Thyroid gland (tissue), 4 donors: ENCODE measurements at regions not wholly inside any gene's neighbourhood (a gene's known extent, or its start where the extent isn't known, plus 50 kb on each side); places are given as distances from the start of the nearest gene placed in this dataset.

ENCODE experiments used
- DNase-seq, 2 donors: peaks; one replicate each; pipeline ENCODE4 v3.0.0-alpha.2; 2019
- H3K27ac ChIP-seq, 3 donors: fragments of 200-600 bp; sonication (generic); 1 replicate in 2 of 3; 2 replicates in 1 of 3; pipeline ENCODE4 v1.5.1; 2016 to 2019; ENCODE audit warnings: mild to moderate bottlenecking in 1 of 3, moderate library complexity in 1 of 3
- H3K27me3 ChIP-seq: fragments of 200-600 bp; sonication (generic); one replicate; pipeline ENCODE4 v1.5.1; 2019
- H3K36me3 ChIP-seq, 2 donors: fragments of 200-600 bp; sonication (generic); one replicate each; pipeline ENCODE4 v1.5.1; 2016 to 2019
- H3K4me1 ChIP-seq, 2 donors: fragments of 200-600 bp; sonication (generic); one replicate each; pipeline ENCODE4 v1.5.1; 2017 to 2019
- H3K4me3 ChIP-seq, 3 donors: fragments of 200-600 bp; sonication (generic); replicated peaks in 1 of 3; 1 replicate in 2 of 3; 2 replicates in 1 of 3; pipeline ENCODE4 v1.5.1; 2016; ENCODE audit warnings: mild to moderate bottlenecking in 1 of 3
- H3K9me3 ChIP-seq: fragments of 200-600 bp; sonication (generic); one replicate; pipeline ENCODE4 v1.5.1; 2017
- POLR2A ChIP-seq, 2 donors: fragments of 450-650 bp; IDR thresholded peaks; one replicate each; pipeline ENCODE4 v1.6.1; 2017; ENCODE audit warnings: antibody characterized with exemption in 2 of 2, mild to moderate bottlenecking in 2 of 2, moderate library complexity in 1 of 2
- WGBS, 2 donors: methylation state at CpG; one replicate each; pipeline ENCODE4 v1.1.5; 2017; 5-methylcytosine and 5-hydroxymethylcytosine counted together
- intact Hi-C: fragments of 100-400 bp; cut with DNase I; formaldehyde crosslinking; loops from one replicate; pipeline ENCODE4 v1.15.1; 2023
- TF ChIP-seq, protein P1 (sequence below), 6 experiments: fragments of 200-600 bp in 3 of 6; fragments of 450-650 bp in 3 of 6; sonication (generic) in 3 of 6; IDR thresholded peaks; one replicate each; pipeline ENCODE4 v1.5.1; 2016 to 2019; ENCODE audit warnings: antibody characterized with exemption in 6 of 6, mild to moderate bottlenecking in 2 of 6, inconsistent platforms in 1 of 6, moderate library complexity in 1 of 6

DNA sequence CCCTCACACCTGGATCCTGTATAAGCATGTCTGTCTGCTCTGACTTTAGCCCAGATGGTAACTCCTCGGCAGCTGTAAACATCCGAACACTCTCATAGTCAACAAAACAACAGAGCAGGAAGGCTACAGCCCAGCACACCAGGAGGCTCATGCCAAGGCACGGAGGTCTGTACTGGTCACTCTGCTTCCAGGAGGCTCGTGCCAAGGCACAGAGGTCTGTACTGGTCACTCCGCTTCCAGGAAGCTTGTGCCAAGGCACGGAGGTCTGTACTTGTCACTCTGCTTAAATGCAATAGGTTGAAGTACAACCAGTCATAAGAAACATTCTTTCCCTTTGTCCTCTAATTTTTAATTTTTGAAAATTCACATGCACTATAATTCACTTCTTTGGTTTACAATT is 190.1 kb upstream of the CDH4 start:
- DNase-seq, result no peak
- Histone ChIP-seq H3K4me3 (no peak overlapping the region), H3K9me3 (no peaks in the 10 kb centered on the region), H3K4me1 (no peaks in the 10 kb centered on the region), H3K27me3 (no peaks in the 10 kb centered on the region), H3K27ac (no peak overlapping the region), H3K36me3 (no peaks in the 10 kb centered on the region)
- TF ChIP-seq, protein P1, sequence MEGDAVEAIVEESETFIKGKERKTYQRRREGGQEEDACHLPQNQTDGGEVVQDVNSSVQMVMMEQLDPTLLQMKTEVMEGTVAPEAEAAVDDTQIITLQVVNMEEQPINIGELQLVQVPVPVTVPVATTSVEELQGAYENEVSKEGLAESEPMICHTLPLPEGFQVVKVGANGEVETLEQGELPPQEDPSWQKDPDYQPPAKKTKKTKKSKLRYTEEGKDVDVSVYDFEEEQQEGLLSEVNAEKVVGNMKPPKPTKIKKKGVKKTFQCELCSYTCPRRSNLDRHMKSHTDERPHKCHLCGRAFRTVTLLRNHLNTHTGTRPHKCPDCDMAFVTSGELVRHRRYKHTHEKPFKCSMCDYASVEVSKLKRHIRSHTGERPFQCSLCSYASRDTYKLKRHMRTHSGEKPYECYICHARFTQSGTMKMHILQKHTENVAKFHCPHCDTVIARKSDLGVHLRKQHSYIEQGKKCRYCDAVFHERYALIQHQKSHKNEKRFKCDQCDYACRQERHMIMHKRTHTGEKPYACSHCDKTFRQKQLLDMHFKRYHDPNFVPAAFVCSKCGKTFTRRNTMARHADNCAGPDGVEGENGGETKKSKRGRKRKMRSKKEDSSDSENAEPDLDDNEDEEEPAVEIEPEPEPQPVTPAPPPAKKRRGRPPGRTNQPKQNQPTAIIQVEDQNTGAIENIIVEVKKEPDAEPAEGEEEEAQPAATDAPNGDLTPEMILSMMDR (IDR thresholded peaks at IDR 0.05), result no peak
- TF ChIP-seq POLR2A (IDR thresholded peaks at IDR 0.05), result no peak
- intact Hi-C loops, result no loop called here
- 51 to 58% methylated on average over 6 of the region's 6 CpGs for WGBS, 2 donors

DNA sequence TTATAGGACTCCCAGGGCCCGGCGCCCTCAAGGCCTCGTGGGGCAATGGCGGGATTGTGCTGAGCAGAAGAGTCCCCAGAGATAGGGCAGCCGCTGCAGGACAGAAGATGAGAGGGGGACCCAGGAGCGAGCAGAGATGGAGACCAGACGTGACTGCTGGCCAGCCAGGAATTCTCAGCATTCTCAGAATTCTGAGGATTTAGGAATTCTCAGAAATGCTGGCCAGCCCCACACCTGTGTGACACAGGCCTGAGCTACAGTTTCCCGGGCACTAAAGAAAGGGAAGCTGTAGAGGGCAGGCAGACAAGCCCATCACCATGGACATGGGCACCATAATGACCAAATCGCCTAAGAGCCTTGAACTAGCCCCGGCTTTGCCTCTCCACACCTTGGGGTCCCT is 186.2 kb upstream of the CDH4 start:
- intact Hi-C loops, result no loop called here
- 78 to 88% methylated on average over 7 to 10 of the region's 10 CpGs for WGBS, 2 donors
- no peaks in the 10 kb centered on the region for H3K4me1 ChIP-seq

DNA sequence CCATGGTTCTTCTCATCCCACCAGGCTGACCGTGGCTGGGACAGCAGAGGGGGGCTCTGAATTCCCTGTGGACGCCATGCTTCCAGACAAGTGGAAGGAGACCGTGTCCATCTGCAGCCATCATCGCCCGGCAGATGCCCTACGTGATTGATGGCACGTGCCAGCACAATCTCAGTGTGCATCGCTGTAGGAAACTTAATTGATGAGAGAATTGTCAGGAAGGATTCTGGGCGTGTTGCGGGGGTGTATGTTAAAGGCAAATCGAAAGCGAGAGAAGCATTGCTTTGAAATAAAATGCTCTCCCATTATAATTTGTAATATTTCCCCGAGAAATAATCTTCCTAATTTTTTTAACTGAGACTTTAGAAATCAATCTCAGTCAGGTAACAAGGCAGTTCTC is 185.5 kb upstream of the CDH4 start:
- no peak overlapping the region for H3K4me3 ChIP-seq
- no peaks in the 10 kb centered on the region for H3K4me1 ChIP-seq
- no peaks in the 10 kb centered on the region for H3K27me3 ChIP-seq
- no peaks in the 10 kb centered on the region for H3K36me3 ChIP-seq
- no peak for DNase-seq
- TF ChIP-seq, protein P1 (IDR thresholded peaks at IDR 0.05), result no peak
- no peak for TF ChIP-seq POLR2A (IDR thresholded peaks at IDR 0.05)
- WGBS, 2 donors, result 91 to 95% methylated on average over 13 of the region's 13 CpGs
- no peaks in the 10 kb centered on the region for H3K9me3 ChIP-seq
- intact Hi-C loops, result no loop called here
- no peak overlapping the region for H3K27ac ChIP-seq

More for the DNA sequence above, 186.2 kb upstream of the CDH4 start:
- Histone ChIP-seq H3K27ac (no peak overlapping the region), H3K9me3 (no peaks in the 10 kb centered on the region), H3K27me3 (no peaks in the 10 kb centered on the region), H3K4me3 (no peak overlapping the region), H3K36me3 (no peaks in the 10 kb centered on the region)
- TF ChIP-seq POLR2A (IDR thresholded peaks at IDR 0.05), result no peak
- TF ChIP-seq, protein P1 (IDR thresholded peaks at IDR 0.05), result no peak
- DNase-seq, result no peak

DNA sequence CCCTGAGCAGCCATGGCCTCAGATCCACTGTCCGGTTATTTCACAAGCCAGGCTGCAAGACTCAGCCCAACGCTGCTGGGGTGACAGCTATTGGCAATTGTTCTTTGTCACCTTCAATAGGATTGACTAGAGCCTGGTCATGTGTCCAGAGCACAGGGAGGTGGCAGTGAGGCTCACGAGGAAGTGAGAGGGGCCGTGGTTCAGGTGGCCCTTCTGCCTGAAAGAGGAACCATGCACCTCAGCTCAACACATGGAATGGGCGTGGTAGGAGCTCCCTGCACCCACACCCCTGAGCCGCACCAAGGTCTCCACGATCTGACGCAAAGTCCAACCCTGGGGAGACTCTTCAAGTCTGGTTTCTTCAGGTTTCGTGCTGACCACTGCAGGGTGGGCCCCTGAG is 184.8 kb upstream of the CDH4 start:
- H3K4me1 ChIP-seq, result no peaks in the 10 kb centered on the region
- TF ChIP-seq, protein P1 (IDR thresholded peaks at IDR 0.05), result no peak
- no peak overlapping the region for H3K4me3 ChIP-seq
- no peak overlapping the region for H3K27ac ChIP-seq
- no peaks in the 10 kb centered on the region for H3K9me3 ChIP-seq
- WGBS, 2 donors, result 75 to 84% methylated on average over 3 to 9 of the region's 9 CpGs
- DNase-seq, result no peak
- no peaks in the 10 kb centered on the region for H3K27me3 ChIP-seq
- intact Hi-C loops, result no loop called here
- no peaks in the 10 kb centered on the region for H3K36me3 ChIP-seq

DNA sequence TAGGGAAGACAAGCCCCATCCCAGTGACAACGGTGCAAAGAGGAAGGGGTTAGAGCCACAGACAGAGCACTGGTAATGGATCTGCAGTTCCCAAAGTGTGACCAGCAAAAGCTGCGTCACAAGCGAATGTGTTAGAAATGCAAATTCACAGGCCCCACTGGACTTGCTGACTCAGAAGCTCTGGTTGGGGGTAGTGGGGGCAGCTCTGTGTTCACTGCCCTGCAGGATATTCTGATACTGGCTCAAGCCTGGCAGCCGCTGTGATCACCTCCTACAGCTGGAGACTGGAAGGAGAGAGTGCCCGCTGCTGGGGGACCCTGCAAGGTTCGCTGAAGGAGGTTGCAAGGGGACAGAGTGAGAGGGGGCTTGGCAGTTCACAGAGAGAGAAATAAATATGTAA is 179.7 kb upstream of the CDH4 start:
- TF ChIP-seq, protein P1 (IDR thresholded peaks at IDR 0.05), result no peak
- TF ChIP-seq POLR2A (IDR thresholded peaks at IDR 0.05), result no peak
- no peaks in the 10 kb centered on the region for H3K9me3 ChIP-seq
- intact Hi-C loops, result no loop called here
- H3K4me1 ChIP-seq, result no peaks in the 10 kb centered on the region
- no peaks in the 10 kb centered on the region for H3K27me3 ChIP-seq
- DNase-seq, result no peak
- no peak overlapping the region for H3K4me3 ChIP-seq
- 77 to 79% methylated on average over 6 of the region's 6 CpGs for WGBS, 2 donors
- H3K36me3 ChIP-seq, result no peaks in the 10 kb centered on the region
- no peak overlapping the region for H3K27ac ChIP-seq
